HepG2 (cell line): ENCODE measurements at regions not wholly inside any gene's neighbourhood (a gene's known extent, or its start where the extent isn't known, plus 50 kb on each side); places are given as distances from the start of the nearest gene placed in this dataset.

Experiments used
- ATAC-seq: fragments of 200-7000 bp; cut with Tn5 transposase; 3 replicates; pipeline ENCODE4 v1.9.1; 2020; ENCODE audit warnings: mild to moderate bottlenecking, moderate library complexity
- BruUV-seq: library from RNA; stranded (reverse); fragments of 400-500 nt; replicated peaks from 2 replicates; lab custom pipeline; 2021; lab: Mats Ljungman, UMichigan
- CTCF ChIA-PET: fragments of 300-600 bp; formaldehyde crosslinking; extraction: SDS; loops from one replicate; lab custom pipeline; 2021; ENCODE audit warnings: low total read pairs, inconsistent platforms, low intra/inter-chr PET ratio; lab: Yijun Ruan, JAX
- POLR2A ChIA-PET: fragments of 350-600 bp; sonication (Branson Sonifier 250); formaldehyde crosslinking; loops from one replicate; lab custom pipeline; 2020; ENCODE audit warnings: antibody characterized with exemption, inconsistent platforms; lab: Yijun Ruan, JAX
- DNase-seq: peaks from one replicate; pipeline ENCODE4 v3.0.0-alpha.2; 2015; ENCODE audit warnings: low spot score
- FAIRE-seq: peaks from 3 replicates; lab custom pipeline; 2011; peaks lifted over from hg19 to GRCh38; lab: Jason Lieb, UNC
- H2AFZ ChIP-seq: one replicate; pipeline ENCODE4 v1.6.1; 2011; ENCODE audit warnings: low read length, inconsistent platforms
- H3K27ac ChIP-seq: fragments of 300-600 bp; 3 replicates; pipeline ENCODE4 v1.8.0; 2011; ENCODE audit warnings: mixed run types, mild to moderate bottlenecking, mixed read lengths, low read length, inconsistent platforms; ENCODE audit not compliant: insufficient read depth; ENCODE audit errors: extremely low read length
- H3K27me3 ChIP-seq, 2 experiments: fragments of 200-600 bp in 1 of 2; 2 replicates in 1 of 2; 3 replicates in 1 of 2; pipeline versions ENCODE4 v1.6.0 to v1.8.0; 2011; ENCODE audit warnings: low read length in 2 of 2, mild to moderate bottlenecking in 2 of 2, moderate library complexity in 2 of 2, inconsistent platforms in 1 of 2; ENCODE audit not compliant: insufficient read depth in 2 of 2, control insufficient read depth in 1 of 2
- H3K36me3 ChIP-seq, 2 experiments: fragments of 200-600 bp in 1 of 2; replicated peaks in 1 of 2; 2 replicates in 1 of 2; 3 replicates in 1 of 2; pipeline versions ENCODE4 v1.5.1 to v1.8.0; 2011; ENCODE audit warnings: low read length in 2 of 2, inconsistent platforms in 1 of 2; ENCODE audit not compliant: insufficient read depth in 2 of 2, control insufficient read depth in 1 of 2
- H3K4me1 ChIP-seq: 2 replicates; pipeline ENCODE4 v1.5.1; 2012; ENCODE audit warnings: low read length, inconsistent platforms; ENCODE audit not compliant: insufficient read depth
- H3K4me2 ChIP-seq: 2 replicates; pipeline ENCODE4 v1.6.0; 2011; ENCODE audit warnings: low read depth, low read length, inconsistent platforms
- H3K4me3 ChIP-seq, 3 experiments: fragments of 200-600 bp in 1 of 3; sonication (generic), shearing (Covaris generic) in 1 of 3; replicated peaks in 1 of 3; 2 replicates each; pipeline ENCODE4 v1.5.1; 2011 to 2016; ENCODE audit warnings: low read length in 3 of 3, inconsistent platforms in 2 of 3, low read depth in 2 of 3, mild to moderate bottlenecking in 2 of 3, control low read depth in 1 of 3, mixed read lengths in 1 of 3; ENCODE audit not compliant: insufficient read depth in 1 of 3
- H3K79me2 ChIP-seq: one replicate; pipeline ENCODE4 v1.6.1; 2011; ENCODE audit warnings: low read length, inconsistent platforms; ENCODE audit not compliant: insufficient read depth
- H3K9ac ChIP-seq: 2 replicates; pipeline ENCODE4 v1.6.0; 2011; ENCODE audit warnings: mild to moderate bottlenecking, low read depth, low read length, inconsistent platforms; ENCODE audit not compliant: insufficient read depth
- H3K9me3 ChIP-seq: 2 replicates; pipeline ENCODE4 v1.5.1; 2012; ENCODE audit warnings: mild to moderate bottlenecking, low read length
- H4K20me1 ChIP-seq: 2 replicates; pipeline ENCODE4 v1.6.0; 2011; ENCODE audit warnings: inconsistent platforms, mild to moderate bottlenecking, low read length, moderate library complexity; ENCODE audit not compliant: insufficient read depth
- CCDC6 ChIP-seq: sonication (generic); formaldehyde crosslinking; IDR thresholded peaks from 2 replicates; pipeline ENCODE4 v1.8.1; 2022; ENCODE audit warnings: mild to moderate bottlenecking, missing genetic modification reagents, moderate library complexity
- GATAD2A ChIP-seq: IDR thresholded peaks from 2 replicates; pipeline ENCODE4 v1.6.1; 2016
- MLLT10 ChIP-seq: sonication (generic); formaldehyde crosslinking; IDR thresholded peaks from 2 replicates; pipeline ENCODE4 v1.4.0; 2020; ENCODE audit warnings: missing genetic modification reagents
- NR2F1 ChIP-seq, 2 experiments: fragments of 450-650 bp in 1 of 2; formaldehyde crosslinking in 1 of 2; IDR thresholded peaks; 2 replicates each; pipeline versions ENCODE4 v1.5.0 to v1.6.1; 2016 to 2020; ENCODE audit warnings: mild to moderate bottlenecking in 1 of 2, missing compliant biosample characterization in 1 of 2, missing genetic modification reagents in 1 of 2, moderate library complexity in 1 of 2
- RORA ChIP-seq: sonication (generic); formaldehyde crosslinking; IDR thresholded peaks from 2 replicates; pipeline ENCODE4 v1.5.0; 2020; ENCODE audit warnings: mild to moderate bottlenecking, missing genetic modification reagents, moderate library complexity
- SALL1 ChIP-seq: sonication (generic); formaldehyde crosslinking; IDR thresholded peaks from 2 replicates; pipeline ENCODE4 v1.8.0; 2022; ENCODE audit warnings: mild to moderate bottlenecking, missing genetic modification reagents
- UBTF ChIP-seq: sonication (generic); formaldehyde crosslinking; IDR thresholded peaks from 2 replicates; pipeline ENCODE4 v1.4.0; 2020; ENCODE audit warnings: mild to moderate bottlenecking, missing genetic modification reagents
- YY1 ChIP-seq: IDR thresholded peaks from 2 replicates; pipeline ENCODE4 v1.6.1; 2011; ENCODE audit warnings: low read length, low read depth, moderate library complexity, mild to moderate bottlenecking; ENCODE audit not compliant: insufficient read depth, insufficient replicate concordance
- ZBTB43 ChIP-seq: sonication (generic); formaldehyde crosslinking; conservative IDR thresholded peaks from 2 replicates; pipeline ENCODE4 v1.4.0; 2020; ENCODE audit warnings: missing genetic modification reagents
- ZFAT ChIP-seq: sonication (generic); formaldehyde crosslinking; conservative IDR thresholded peaks from 2 replicates; pipeline ENCODE4 v1.8.1; 2023; ENCODE audit warnings: missing genetic modification reagents, inconsistent platforms
- ZNF207 ChIP-seq: fragments of 450-650 bp; IDR thresholded peaks from 2 replicates; pipeline ENCODE4 v1.6.1; 2016; ENCODE audit warnings: antibody characterized with exemption, borderline replicate concordance
- ZNF512B ChIP-seq: sonication (generic); formaldehyde crosslinking; IDR thresholded peaks from 2 replicates; pipeline ENCODE4 v1.5.1; 2020; ENCODE audit warnings: missing genetic modification reagents, mild to moderate bottlenecking, borderline replicate concordance
- WGBS: methylation state at CpG from one replicate; pipeline ENCODE4 v1.1.6; 2017; ENCODE audit warnings: low lambda C conversion rate; 5-methylcytosine and 5-hydroxymethylcytosine counted together
- in situ Hi-C: cut with HindIII; loops from 2 replicates; pipeline ENCODE4 v1.10.0; 2017; ENCODE audit warnings: low pct_unique_long_range_greater_than_20kb; ENCODE audit not compliant: extremely low pct_ligation_motif_present
- intact Hi-C: fragments of 100-400 bp; cut with micrococcal nuclease; formaldehyde crosslinking; loops from one replicate; pipeline ENCODE4 v1.10.0; 2022; ENCODE audit not compliant: unreplicated experiment

GRCh38 chr1:87250336-87250735 is 78.3 kb upstream of the LMO4 start:
- no peak overlapping the region for H3K4me2 ChIP-seq
- ChIA-PET POLR2A (no interaction called here), CTCF (no interaction called here)
- no peak overlapping the region for H2AFZ ChIP-seq
- no peaks in the 10 kb centered on the region for H3K36me3 ChIP-seq
- FAIRE-seq (no peak), ATAC-seq (no peak), DNase-seq (no peak)
- no peaks in the 10 kb centered on the region for H3K4me1 ChIP-seq
- WGBS = 22% methylated on average over 5 of the region's 5 CpGs
- H4K20me1 ChIP-seq = no peaks in the 10 kb centered on the region
- H3K4me3 ChIP-seq = no peak overlapping the region
- H3K9ac ChIP-seq = no peak overlapping the region
- intact Hi-C loops = no loop called here
- in situ Hi-C loops = no loop called here
- H3K27ac ChIP-seq = no peak overlapping the region
- no TSS peak for BruUV-seq
- no peaks in the 10 kb centered on the region for H3K79me2 ChIP-seq
- H3K27me3 ChIP-seq = no peaks in the 10 kb centered on the region
- no peaks in the 10 kb centered on the region for H3K9me3 ChIP-seq
- no peak for TF ChIP-seq NR2F1 (CRISPR knock-in tag; IDR thresholded peaks at IDR 0.05)
- no peak for TF ChIP-seq YY1
- TF ChIP-seq ZFAT (CRISPR knock-in tag) = no peak
- TF ChIP-seq CCDC6 (CRISPR knock-in tag) = no peak
- no peak for TF ChIP-seq ZBTB43
- TF ChIP-seq ZNF512B (CRISPR knock-in tag) = no peak
- no peak for TF ChIP-seq ZNF207
- TF ChIP-seq SALL1 (CRISPR knock-in tag) = no peak
- TF ChIP-seq MLLT10 (CRISPR knock-in tag) = no peak
- no peak for TF ChIP-seq RORA (CRISPR knock-in tag)
- TF ChIP-seq GATAD2A = no peak
- no peak for TF ChIP-seq UBTF (CRISPR knock-in tag)
